HG03066 (cell line): ENCODE measurements at regions not wholly inside any gene's neighbourhood (a gene's known extent, or its start where the extent isn't known, plus 50 kb on each side); places are given as distances from the start of the nearest gene placed in this dataset.
"Not testable (repeated sequence)": the region's sequence is repeated elsewhere in the genome, so short reads cannot be mapped to it uniquely, and the experiment has no call there.

Source experiments
- ATAC-seq: cut with Tn5 transposase; IDR thresholded peaks from one replicate; pipeline ENCODE4 v1.9.1; 2021; ENCODE audit warnings: low read depth; ENCODE audit not compliant: unreplicated experiment

GRCh38 chr6:77011929-77012545 lies 451.3 kb downstream of the HTR1B start:
- ATAC-seq: no peak

GRCh38 chr6:77010931-77011542 lies 452.3 kb downstream of the HTR1B start:
- no peak for ATAC-seq

DNA sequence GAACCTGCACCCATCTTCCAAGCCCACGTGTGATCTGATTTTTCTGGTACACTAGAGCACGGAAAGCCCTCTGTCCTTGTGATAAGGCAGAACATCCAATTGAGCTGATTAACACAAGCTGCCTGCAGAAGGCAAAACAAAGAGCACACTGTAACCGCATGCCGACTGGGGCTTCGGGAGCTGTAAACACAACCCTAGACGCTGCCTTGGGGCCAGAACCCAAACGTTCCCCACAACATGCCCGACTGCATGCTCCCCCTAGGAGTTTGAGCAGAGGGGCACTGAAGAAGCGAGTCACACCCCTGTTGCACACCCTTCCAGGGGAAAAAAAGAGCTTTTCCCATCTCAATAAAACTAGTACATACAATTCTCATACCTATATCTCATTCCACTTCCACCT lies 470.7 kb downstream of the HTR1B start:
- no peak for ATAC-seq

DNA sequence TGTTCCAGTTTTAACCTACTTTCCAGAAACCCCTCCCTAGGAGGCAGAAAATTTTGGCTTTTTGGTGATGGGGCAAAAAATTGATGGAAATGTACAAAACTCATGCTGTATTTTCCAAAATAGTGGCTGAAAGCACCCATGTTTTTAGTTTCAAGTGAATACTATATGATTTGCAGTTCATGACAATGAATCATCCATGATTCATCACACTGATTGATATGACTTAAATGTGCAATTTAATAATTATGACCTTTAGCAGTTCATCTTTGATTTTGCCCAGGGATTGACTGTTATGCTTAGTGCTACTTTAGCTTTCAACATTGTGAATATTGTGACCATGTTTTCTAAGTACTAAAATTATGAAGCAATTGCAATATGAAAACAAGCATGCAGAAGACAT lies 478.7 kb downstream of the HTR1B start:
- no peak for ATAC-seq

DNA sequence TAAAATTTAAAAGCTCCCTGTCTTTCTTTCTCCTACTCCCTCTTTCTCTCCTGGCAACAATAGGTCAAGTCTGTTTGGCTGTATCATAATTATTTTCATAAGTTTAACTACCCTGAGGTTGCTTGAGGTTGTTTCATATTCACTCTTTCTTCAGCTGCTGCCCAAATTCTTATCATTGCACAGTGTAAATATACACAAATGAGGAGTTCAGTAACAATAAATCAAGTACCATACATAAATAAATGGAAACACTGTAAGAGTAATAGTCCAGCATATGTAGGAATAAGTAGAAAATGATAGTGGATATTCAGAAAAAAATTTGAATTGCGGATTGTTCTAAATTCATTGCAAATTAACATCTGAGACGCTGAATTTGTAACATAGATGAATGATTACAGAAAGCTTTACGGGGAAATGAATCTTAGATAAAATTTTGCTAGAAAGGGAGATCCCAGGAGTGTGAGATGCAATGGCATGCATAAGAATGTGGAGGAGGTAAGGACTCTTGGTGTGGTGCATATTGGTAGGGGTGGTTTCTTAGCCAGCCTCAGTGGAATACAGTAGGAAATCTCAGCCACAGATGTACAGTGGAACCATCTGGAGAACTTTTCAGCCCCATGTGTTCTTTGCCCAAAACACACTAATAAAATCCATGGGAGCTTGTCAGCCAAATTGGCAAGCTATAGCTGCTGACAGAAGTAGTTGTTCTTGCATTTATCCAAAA lies 480.7 kb downstream of the HTR1B start:
- ATAC-seq: no peak

GRCh38 chr6:76972474-76972873 lies 490.8 kb downstream of the HTR1B start:
- no peak for ATAC-seq

DNA sequence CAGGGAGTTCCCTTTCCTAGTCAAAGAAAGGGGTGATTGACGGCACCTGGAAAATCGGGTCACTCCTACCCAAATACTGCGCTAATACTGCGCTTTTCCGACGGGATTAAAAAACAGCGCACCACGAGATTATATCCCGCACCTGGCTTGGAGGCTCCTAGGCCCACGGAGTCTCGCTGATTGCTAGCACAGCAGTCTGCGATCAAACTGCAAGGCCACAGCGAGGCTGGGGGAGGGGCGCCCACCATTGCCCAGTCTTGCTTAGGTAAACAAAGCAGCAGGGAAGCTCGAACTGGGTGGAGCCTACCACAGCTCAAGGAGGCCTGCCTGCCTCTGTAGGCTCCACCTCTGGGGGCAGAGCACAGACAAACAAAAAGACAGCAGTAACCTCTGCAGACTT lies 504.1 kb downstream of the HTR1B start:
- not testable (repeated sequence) for ATAC-seq

DNA sequence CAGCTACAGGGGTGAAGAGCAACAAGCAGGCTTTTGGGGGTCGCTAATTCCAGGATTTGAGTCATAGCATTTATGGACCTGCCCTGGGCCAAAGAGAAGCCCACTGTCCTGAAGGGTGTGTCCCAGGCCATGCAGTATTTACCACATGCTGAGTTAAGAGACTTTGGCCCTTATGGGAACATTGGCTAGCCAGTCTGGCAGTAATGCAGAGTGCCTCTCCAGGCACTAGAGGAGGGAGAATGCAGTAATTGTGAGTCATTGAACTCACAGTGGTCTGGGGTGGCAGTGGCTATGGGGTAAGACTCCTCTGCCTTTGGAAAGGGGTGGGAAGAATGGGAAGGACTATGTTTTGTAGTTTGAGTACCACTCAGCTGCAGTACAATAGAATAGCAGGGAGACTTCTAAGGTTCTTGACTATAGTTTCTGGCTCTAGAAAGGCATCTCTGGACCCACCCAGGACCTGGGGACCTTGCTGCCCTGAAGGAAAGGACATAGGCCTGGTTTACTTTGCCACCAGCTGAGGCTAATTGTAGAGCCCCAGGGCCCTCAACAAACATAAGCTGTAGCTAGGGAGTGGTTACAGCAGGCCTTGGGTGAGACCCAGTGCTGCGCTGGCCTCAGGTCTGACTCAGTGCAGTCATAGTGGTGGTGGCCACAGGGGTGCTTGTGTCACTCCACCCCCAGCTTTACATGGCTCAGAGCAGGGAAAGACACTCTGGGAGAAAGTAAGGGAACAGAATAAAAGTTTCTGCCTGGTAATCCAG lies 520.9 kb downstream of the HTR1B start:
- no peak for ATAC-seq

GRCh38 chr6:76940191-76940590 lies 523.1 kb downstream of the HTR1B start:
- no peak for ATAC-seq

- ATAC-seq: no peak
Measured at GRCh38 chr6:76914737-76915136, 548.6 kb downstream of the HTR1B start.

DNA sequence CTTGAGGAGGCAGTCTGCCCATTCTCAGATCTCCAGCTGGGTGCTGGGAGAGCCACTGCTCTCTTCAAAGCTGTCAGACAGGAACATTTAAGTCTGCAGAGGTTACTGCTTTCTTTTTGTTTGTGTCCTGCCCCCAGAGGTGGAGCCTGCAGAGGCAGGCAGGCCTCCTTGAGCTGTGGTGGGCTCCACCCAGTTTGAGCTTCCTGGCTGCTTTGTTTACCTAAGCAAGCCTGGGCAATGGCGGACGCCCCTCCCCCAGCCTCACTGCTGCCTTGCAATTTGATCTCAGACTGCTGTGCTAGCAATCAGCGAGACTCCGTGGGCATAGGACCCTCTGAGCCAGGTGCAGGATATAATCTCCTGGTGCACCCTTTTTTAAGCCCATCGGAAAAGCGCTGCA lies 557.8 kb downstream of the HTR1B start:
- not testable (repeated sequence) for ATAC-seq

GRCh38 chr6:76892542-76892941 lies 570.7 kb downstream of the HTR1B start:
- ATAC-seq: no peak

DNA sequence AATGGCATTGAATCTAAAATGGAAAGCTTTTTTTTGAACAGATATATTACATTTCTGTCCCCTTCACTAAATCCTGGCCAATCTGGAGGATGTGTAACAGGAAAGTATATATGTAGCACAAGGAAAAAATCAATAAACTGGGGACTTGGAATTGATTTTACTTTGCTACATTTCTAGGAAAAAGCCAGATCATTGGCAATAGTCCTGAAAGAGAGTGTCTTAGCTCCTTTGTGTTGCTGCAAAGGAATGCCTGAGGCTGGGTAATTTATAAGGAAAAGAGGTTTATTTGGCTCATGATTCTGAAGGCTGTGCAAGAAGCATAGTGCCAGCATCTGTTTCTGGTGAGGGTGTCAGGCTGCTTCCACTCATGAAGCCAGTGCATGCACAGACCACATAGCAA lies 574.9 kb downstream of the HTR1B start:
- no peak for ATAC-seq

GRCh38 chr6:76886900-76887299 lies 576.4 kb downstream of the HTR1B start:
- no peak for ATAC-seq

DNA sequence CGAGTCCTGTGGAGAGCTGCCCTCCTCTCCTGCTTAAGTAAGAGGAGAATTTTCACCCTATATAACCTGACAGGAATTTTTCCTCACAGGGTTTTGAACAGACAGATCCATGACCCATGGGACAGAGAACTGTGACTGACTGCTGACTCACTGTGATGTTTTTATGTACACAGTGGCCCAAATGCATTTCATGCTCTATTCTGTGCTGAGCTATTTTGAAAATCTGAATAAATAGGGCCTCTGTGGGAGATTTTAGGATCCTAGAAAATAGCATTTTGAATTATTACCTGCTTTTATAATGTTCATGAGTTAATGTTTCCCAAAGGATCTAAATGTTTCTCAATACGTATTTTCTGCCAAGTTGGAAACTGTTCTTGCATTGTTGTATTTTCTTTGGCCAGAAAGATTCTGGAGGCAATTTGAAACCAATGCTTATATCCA lies 577.4 kb downstream of the HTR1B start:
- ATAC-seq: no peak

DNA sequence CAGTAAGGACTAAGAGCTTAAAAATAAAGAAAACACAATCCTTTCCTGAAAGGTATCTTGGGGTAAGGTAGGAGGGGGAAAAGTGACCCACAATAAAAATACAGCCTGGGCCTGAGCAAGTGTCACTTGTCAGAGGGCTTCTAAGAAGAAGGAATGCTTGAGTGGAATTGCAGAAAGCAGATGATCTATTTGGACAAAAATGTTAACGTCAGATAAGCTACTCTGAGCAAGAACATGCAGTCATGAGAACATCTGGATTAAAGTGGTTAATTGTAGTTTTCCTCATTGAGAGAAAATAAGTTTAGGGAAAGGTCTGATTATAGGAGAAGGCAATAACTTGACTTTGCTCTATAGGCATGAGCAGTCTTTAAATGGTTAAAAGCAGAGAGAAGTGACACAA lies 581.9 kb downstream of the HTR1B start:
- no peak for ATAC-seq

GRCh38 chr6:76876922-76877553 lies 586.3 kb downstream of the HTR1B start:
- no peak for ATAC-seq

GRCh38 chr6:76876430-76876829 lies 586.9 kb downstream of the HTR1B start:
- ATAC-seq: not testable (repeated sequence)

DNA sequence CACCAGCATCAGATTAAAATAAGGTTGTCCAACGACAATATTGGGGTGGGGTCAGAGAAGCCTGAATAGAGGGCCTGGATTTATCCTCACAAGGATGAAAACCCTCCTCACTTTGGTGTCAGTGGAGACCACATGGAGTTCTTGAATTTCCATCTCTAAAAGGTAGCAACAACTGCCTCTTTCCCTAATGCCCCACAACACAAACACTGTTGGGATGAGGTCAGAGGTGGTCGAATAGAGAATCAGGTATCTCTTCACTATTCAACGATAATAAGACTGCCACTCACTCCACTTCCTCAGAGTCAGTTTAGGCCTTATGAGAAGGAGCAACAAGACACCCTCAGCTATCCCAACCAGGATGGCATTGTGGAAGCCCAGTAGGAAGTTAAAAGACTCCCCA lies 596.1 kb downstream of the HTR1B start:
- no peak for ATAC-seq

GRCh38 chr6:76866091-76866915 lies 597.0 kb downstream of the HTR1B start:
- ATAC-seq: no peak
